Uterus (tissue), 3 donors: ENCODE measurements at regions not wholly inside any gene's neighbourhood (a gene's known extent, or its start where the extent isn't known, plus 50 kb on each side); places are given as distances from the start of the nearest gene placed in this dataset.

Source experiments
- DNase-seq, 2 donors: peaks; one replicate each; pipeline ENCODE4 v3.0.0-alpha.2; 2019 to 2020
- H3K27ac ChIP-seq, 2 donors: fragments of 200-600 bp; sonication (generic); 1 replicate in 1 of 2; 2 replicates in 1 of 2; pipeline ENCODE4 v1.5.1; 2016 to 2018
- H3K27me3 ChIP-seq, 2 donors: fragments of 200-600 bp; sonication (generic); one replicate each; pipeline ENCODE4 v1.5.1; 2018 to 2019; ENCODE audit warnings: control low read depth in 1 of 2
- H3K36me3 ChIP-seq, 2 donors: fragments of 200-600 bp; sonication (generic); one replicate each; pipeline ENCODE4 v1.5.1; 2019; ENCODE audit warnings: control low read depth in 1 of 2
- H3K4me1 ChIP-seq, 2 donors: fragments of 200-600 bp; sonication (generic); one replicate each; pipeline ENCODE4 v1.5.1; 2018 to 2019; ENCODE audit warnings: control low read depth in 1 of 2
- H3K4me3 ChIP-seq, 2 donors: fragments of 200-600 bp; sonication (generic); 1 replicate in 1 of 2; 2 replicates in 1 of 2; pipeline ENCODE4 v1.5.1; 2018 to 2019; ENCODE audit warnings: mild to moderate bottlenecking in 1 of 2
- H3K9me3 ChIP-seq, 2 donors: fragments of 200-600 bp; sonication (generic); one replicate each; pipeline ENCODE4 v1.5.1; 2019; ENCODE audit warnings: control low read depth in 1 of 2
- CTCF ChIP-seq, 4 experiments: fragments of 200-600 bp in 2 of 4; fragments of 450-650 bp in 2 of 4; sonication (generic) in 2 of 4; IDR thresholded peaks; one replicate each; pipeline ENCODE4 v1.5.1; 2016 to 2019; ENCODE audit warnings: antibody characterized with exemption in 4 of 4, mild to moderate bottlenecking in 2 of 4, moderate library complexity in 1 of 4
- POLR2A ChIP-seq, 2 donors: fragments of 450-650 bp; IDR thresholded peaks; one replicate each; pipeline ENCODE4 v1.6.1; 2016; ENCODE audit warnings: antibody characterized with exemption in 2 of 2, mild to moderate bottlenecking in 1 of 2, moderate library complexity in 1 of 2
- intact Hi-C: fragments of 100-400 bp; cut with DNase I; formaldehyde crosslinking; loops from one replicate; pipeline ENCODE4 v1.15.1; 2023; ENCODE audit warnings: low total_unique reads
- donor health status: DM: yes; HTN: yes; CAD: no.

GRCh38 chr1:221241592-221241991, 362.3 kb downstream of the HLX start:
- TF ChIP-seq CTCF (IDR thresholded peaks at IDR 0.05) (no peak), POLR2A (IDR thresholded peaks at IDR 0.05) (no peak)
- no peak overlapping the region for H3K27ac ChIP-seq
- no peaks in the 10 kb centered on the region for H3K27me3 ChIP-seq
- no peak for DNase-seq
- H3K4me1 ChIP-seq: no peaks in the 10 kb centered on the region
- no peak overlapping the region for H3K4me3 ChIP-seq
- intact Hi-C loops: no loop called here
- no peaks in the 10 kb centered on the region for H3K9me3 ChIP-seq
- H3K36me3 ChIP-seq: no peaks in the 10 kb centered on the region

- Histone ChIP-seq H3K4me3 (no peak overlapping the region), H3K27ac (no peak overlapping the region), H3K9me3 (no peaks in the 10 kb centered on the region), H3K4me1 (no peaks in the 10 kb centered on the region), H3K27me3 (no peaks in the 10 kb centered on the region), H3K36me3 (no peaks in the 10 kb centered on the region)
- no peak for TF ChIP-seq CTCF (IDR thresholded peaks at IDR 0.05)
- no peak for TF ChIP-seq POLR2A (IDR thresholded peaks at IDR 0.05)
- no peak for DNase-seq
- intact Hi-C loops: no loop called here
Observed at GRCh38 chr1:221246067-221246466, 366.8 kb downstream of the HLX start.

GRCh38 chr1:221246628-221247415, 367.6 kb downstream of the HLX start:
- Histone ChIP-seq H3K27me3 (no peaks in the 10 kb centered on the region), H3K4me3 (no peak overlapping the region), H3K4me1 (no peaks in the 10 kb centered on the region), H3K27ac (no peak overlapping the region), H3K9me3 (no peaks in the 10 kb centered on the region), H3K36me3 (no peaks in the 10 kb centered on the region)
- no peak for TF ChIP-seq POLR2A (IDR thresholded peaks at IDR 0.05)
- TF ChIP-seq CTCF (IDR thresholded peaks at IDR 0.05): no peak
- DNase-seq: no peak
- intact Hi-C loops: no loop called here

GRCh38 chr1:221251580-221251979, 372.3 kb downstream of the HLX start:
- intact Hi-C loops: no loop called here

More at GRCh38 chr1:221251580-221251979, 372.3 kb downstream of the HLX start:
- no peak for TF ChIP-seq CTCF (IDR thresholded peaks at IDR 0.05)
- no peaks in the 10 kb centered on the region for H3K27me3 ChIP-seq
- H3K4me3 ChIP-seq: no peak overlapping the region
- H3K36me3 ChIP-seq: no peaks in the 10 kb centered on the region
- no peaks in the 10 kb centered on the region for H3K9me3 ChIP-seq
- no peaks in the 10 kb centered on the region for H3K4me1 ChIP-seq
- H3K27ac ChIP-seq: no peak overlapping the region
- DNase-seq: no peak
